GM23338 (cell line): ENCODE measurements at regions not wholly inside any gene's neighbourhood (a gene's known extent, or its start where the extent isn't known, plus 50 kb on each side); places are given as distances from the start of the nearest gene placed in this dataset.

Experiments
- ATAC-seq: fragments of 200-7000 bp; cut with Tn5 transposase; 3 replicates; pipeline ENCODE4 v1.9.1; 2020
- DNase-seq: peaks from one replicate; pipeline ENCODE4 v3.0.0-alpha.2; 2015; ENCODE audit warnings: low spot score
- H2AFZ ChIP-seq: fragments of 200-600 bp; sonication (generic); 2 replicates; pipeline ENCODE4 v1.8.0; 2016; ENCODE audit warnings: antibody characterized with exemption, mild to moderate bottlenecking, moderate library complexity
- H3F3A ChIP-seq: fragments of 200-600 bp; sonication (generic); replicated peaks from 2 replicates; pipeline ENCODE4 v1.8.0; 2017; ENCODE audit warnings: antibody characterized with exemption, mixed run types, low read depth
- H3K27ac ChIP-seq: fragments of 200-600 bp; sonication (generic); 2 replicates; pipeline ENCODE4 v1.6.1; 2016; ENCODE audit warnings: low read depth
- H3K27me3 ChIP-seq: fragments of 200-600 bp; sonication (generic); 2 replicates; pipeline ENCODE4 v1.8.0; 2016; ENCODE audit warnings: mild to moderate bottlenecking, mixed run types, moderate library complexity; ENCODE audit not compliant: insufficient read depth
- H3K36me3 ChIP-seq: fragments of 200-600 bp; sonication (generic); 2 replicates; pipeline ENCODE4 v1.8.0; 2016; ENCODE audit warnings: mild to moderate bottlenecking; ENCODE audit not compliant: insufficient read depth
- H3K4me1 ChIP-seq: fragments of 200-600 bp; sonication (generic); 2 replicates; pipeline ENCODE4 v1.8.0; 2016; ENCODE audit warnings: mild to moderate bottlenecking, moderate library complexity; ENCODE audit not compliant: insufficient read depth
- H3K4me2 ChIP-seq: fragments of 200-600 bp; sonication (generic); 2 replicates; pipeline ENCODE4 v1.7.1; 2017; ENCODE audit warnings: mixed run types
- H3K4me3 ChIP-seq: fragments of 200-600 bp; sonication (generic); 2 replicates; pipeline ENCODE4 v1.6.1; 2016; ENCODE audit warnings: mixed run types
- H3K79me2 ChIP-seq: fragments of 200-600 bp; sonication (generic); replicated peaks from 2 replicates; pipeline ENCODE4 v1.8.0; 2017; ENCODE audit warnings: mild to moderate bottlenecking; ENCODE audit not compliant: insufficient read depth
- H3K9me2 ChIP-seq: fragments of 200-600 bp; sonication (generic); 2 replicates; pipeline ENCODE4 v1.8.0; 2017; ENCODE audit not compliant: insufficient read depth
- H4K20me1 ChIP-seq: fragments of 200-600 bp; sonication (generic); replicated peaks from 2 replicates; pipeline ENCODE4 v1.8.0; 2017; ENCODE audit warnings: mild to moderate bottlenecking; ENCODE audit not compliant: insufficient read depth
- H3K27ac Mint-ChIP-seq: 2 replicates; pipeline ENCODE4 v1.8.0; 2020; ENCODE audit warnings: inconsistent platforms, mild to moderate bottlenecking, moderate library complexity, mixed read lengths
- H3K27me3 Mint-ChIP-seq: 3 replicates; pipeline ENCODE4 v1.8.0; 2022; ENCODE audit warnings: low read depth, mild to moderate bottlenecking, moderate library complexity, mixed read lengths, inconsistent platforms; ENCODE audit not compliant: insufficient read depth, poor library complexity
- H3K36me3 Mint-ChIP-seq: 3 replicates; pipeline ENCODE4 v1.8.0; 2021; ENCODE audit warnings: low read depth, mild to moderate bottlenecking, inconsistent platforms, moderate library complexity, mixed read lengths
- H3K4me1 Mint-ChIP-seq: 3 replicates; pipeline ENCODE4 v1.8.0; 2020; ENCODE audit warnings: mild to moderate bottlenecking, inconsistent platforms, mixed read lengths
- H3K4me3 Mint-ChIP-seq: 3 replicates; pipeline ENCODE4 v1.8.0; 2021; ENCODE audit warnings: moderate library complexity, mild to moderate bottlenecking, inconsistent platforms, mixed read lengths
- H3K9me3 Mint-ChIP-seq: 3 replicates; pipeline ENCODE4 v1.8.0; 2020; ENCODE audit warnings: moderate library complexity, mild to moderate bottlenecking, inconsistent platforms, mixed read lengths
- CREB1 ChIP-seq: fragments of 250-450 bp; sonication (Bioruptor Pico); IDR thresholded peaks from 2 replicates; pipeline ENCODE4 v1.5.0; 2020; ENCODE audit warnings: low read depth, mild to moderate bottlenecking, moderate library complexity
- CTCF ChIP-seq, 2 experiments: fragments of 200-600 bp in 1 of 2; sonication (generic) in 1 of 2; conservative IDR thresholded peaks; 2 replicates each; pipeline versions ENCODE4 v1.5.1 to v1.6.1; 2016 to 2017; ENCODE audit warnings: antibody characterized with exemption in 2 of 2, low read depth in 2 of 2, mild to moderate bottlenecking in 2 of 2, moderate library complexity in 1 of 2
- ETS1 ChIP-seq: IDR thresholded peaks from 2 replicates; pipeline ENCODE4 v1.6.1; 2016; ENCODE audit warnings: antibody characterized with exemption
- EZH2 ChIP-seq: fragments of 200-600 bp; sonication (generic); IDR thresholded peaks from one replicate; pipeline ENCODE4 v1.8.0; 2017; ENCODE audit warnings: antibody characterized with exemption, mild to moderate bottlenecking, low read depth; ENCODE audit not compliant: unreplicated experiment
- EZH2phosphoT487 ChIP-seq: fragments of 200-600 bp; sonication (generic); IDR thresholded peaks from one replicate; pipeline ENCODE4 v1.8.1; 2018; ENCODE audit warnings: antibody characterized with exemption; ENCODE audit not compliant: unreplicated experiment
- JUNB ChIP-seq: IDR thresholded peaks from one replicate; pipeline ENCODE4 v1.6.1; 2016; ENCODE audit warnings: antibody characterized with exemption; ENCODE audit not compliant: unreplicated experiment
- NANOG ChIP-seq: IDR thresholded peaks from 2 replicates; pipeline ENCODE4 v1.6.1; 2016; ENCODE audit warnings: antibody characterized with exemption, borderline replicate concordance
- POLR2AphosphoS5 ChIP-seq: IDR thresholded peaks from 2 replicates; pipeline ENCODE4 v1.6.1; 2016; ENCODE audit warnings: antibody characterized with exemption, low read depth
- STAT1 ChIP-seq: IDR thresholded peaks from one replicate; pipeline ENCODE4 v1.6.1; 2016; ENCODE audit warnings: antibody characterized with exemption; ENCODE audit not compliant: unreplicated experiment
- ZNF114 ChIP-seq: fragments of 250-450 bp; sonication (Bioruptor Pico); IDR thresholded peaks from 2 replicates; pipeline ENCODE4 v1.5.0; 2020; ENCODE audit warnings: mild to moderate bottlenecking, moderate library complexity
- ZNF331 ChIP-seq: fragments of 250-450 bp; sonication (Bioruptor Pico); IDR thresholded peaks from 2 replicates; pipeline ENCODE4 v1.5.0; 2020; ENCODE audit warnings: low read depth, mild to moderate bottlenecking, moderate library complexity
- TF ChIP-seq, protein P1 (sequence below): IDR thresholded peaks from one replicate; pipeline ENCODE4 v1.6.1; 2018; ENCODE audit warnings: antibody characterized with exemption; ENCODE audit not compliant: unreplicated experiment
- TF ChIP-seq, protein P2 (sequence below): fragments of 250-450 bp; sonication (Bioruptor Pico); IDR thresholded peaks from 2 replicates; pipeline ENCODE4 v1.5.0; 2020; ENCODE audit warnings: mild to moderate bottlenecking, moderate library complexity

DNA sequence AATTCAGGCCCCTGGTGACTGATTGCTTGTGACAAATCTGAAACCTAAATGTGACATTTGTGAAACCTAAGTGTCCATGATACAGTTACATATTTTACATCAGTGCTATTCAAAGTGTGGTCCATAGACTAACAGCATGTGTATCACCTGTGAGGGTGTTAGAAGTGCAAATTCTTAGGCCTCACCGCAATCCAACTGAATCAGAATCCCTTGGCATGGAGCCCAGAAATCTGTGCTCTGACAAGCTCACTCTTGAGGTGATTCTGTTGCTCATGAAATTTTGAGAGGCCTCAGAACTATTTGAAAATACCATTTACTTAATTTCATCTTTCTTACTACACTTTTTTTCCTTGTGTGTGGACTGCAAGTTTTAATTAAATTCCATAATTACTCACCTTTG, 587.9 kb downstream of the ADGRL2 start:
- Histone ChIP-seq H4K20me1 (no peaks in the 10 kb centered on the region), H2AFZ (peak overlapping the region; percentile 54; the same call in 1 of the 2 replicates), H3K4me3 (no peak overlapping the region), H3K27me3 (no peaks in the 10 kb centered on the region), H3K79me2 (no peaks in the 10 kb centered on the region), H3K4me1 (no peaks in the 10 kb centered on the region), H3K27ac (no peak overlapping the region), H3K9me2 (no peaks in the 10 kb centered on the region; the same call in 1 of the 2 replicates), H3F3A (no peaks in the 10 kb centered on the region), H3K36me3 (no peaks in the 10 kb centered on the region), H3K4me2 (no peak overlapping the region)
- ATAC-seq: no peak
- no peak for DNase-seq
- Mint-ChIP-seq H3K27ac (no peak overlapping the region), H3K9me3 (no peaks in the 10 kb centered on the region), H3K4me1 (peaks cover 5% of the 10 kb centered on the region; the same call in 2 of the 3 replicates), H3K27me3 (peaks cover 5% of the 10 kb centered on the region), H3K36me3 (no peaks in the 10 kb centered on the region), H3K4me3 (no peak overlapping the region)
- no peak for TF ChIP-seq CREB1 (CRISPR knock-in tag)
- no peak for TF ChIP-seq EZH2
- TF ChIP-seq JUNB: no peak
- no peak for TF ChIP-seq ZNF331 (CRISPR knock-in tag)
- TF ChIP-seq STAT1: no peak
- TF ChIP-seq CTCF (conservative IDR thresholded peaks at IDR 0.05; ENCODE audit: low read depth in 2 of 2): no peak
- no peak for TF ChIP-seq EZH2phosphoT487
- no peak for TF ChIP-seq NANOG
- no peak for TF ChIP-seq POLR2AphosphoS5
- TF ChIP-seq ETS1: no peak
- TF ChIP-seq ZNF114 (CRISPR knock-in tag): no peak
- TF ChIP-seq, protein P1, sequence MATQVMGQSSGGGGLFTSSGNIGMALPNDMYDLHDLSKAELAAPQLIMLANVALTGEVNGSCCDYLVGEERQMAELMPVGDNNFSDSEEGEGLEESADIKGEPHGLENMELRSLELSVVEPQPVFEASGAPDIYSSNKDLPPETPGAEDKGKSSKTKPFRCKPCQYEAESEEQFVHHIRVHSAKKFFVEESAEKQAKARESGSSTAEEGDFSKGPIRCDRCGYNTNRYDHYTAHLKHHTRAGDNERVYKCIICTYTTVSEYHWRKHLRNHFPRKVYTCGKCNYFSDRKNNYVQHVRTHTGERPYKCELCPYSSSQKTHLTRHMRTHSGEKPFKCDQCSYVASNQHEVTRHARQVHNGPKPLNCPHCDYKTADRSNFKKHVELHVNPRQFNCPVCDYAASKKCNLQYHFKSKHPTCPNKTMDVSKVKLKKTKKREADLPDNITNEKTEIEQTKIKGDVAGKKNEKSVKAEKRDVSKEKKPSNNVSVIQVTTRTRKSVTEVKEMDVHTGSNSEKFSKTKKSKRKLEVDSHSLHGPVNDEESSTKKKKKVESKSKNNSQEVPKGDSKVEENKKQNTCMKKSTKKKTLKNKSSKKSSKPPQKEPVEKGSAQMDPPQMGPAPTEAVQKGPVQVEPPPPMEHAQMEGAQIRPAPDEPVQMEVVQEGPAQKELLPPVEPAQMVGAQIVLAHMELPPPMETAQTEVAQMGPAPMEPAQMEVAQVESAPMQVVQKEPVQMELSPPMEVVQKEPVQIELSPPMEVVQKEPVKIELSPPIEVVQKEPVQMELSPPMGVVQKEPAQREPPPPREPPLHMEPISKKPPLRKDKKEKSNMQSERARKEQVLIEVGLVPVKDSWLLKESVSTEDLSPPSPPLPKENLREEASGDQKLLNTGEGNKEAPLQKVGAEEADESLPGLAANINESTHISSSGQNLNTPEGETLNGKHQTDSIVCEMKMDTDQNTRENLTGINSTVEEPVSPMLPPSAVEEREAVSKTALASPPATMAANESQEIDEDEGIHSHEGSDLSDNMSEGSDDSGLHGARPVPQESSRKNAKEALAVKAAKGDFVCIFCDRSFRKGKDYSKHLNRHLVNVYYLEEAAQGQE: no peak
- TF ChIP-seq, protein P2, sequence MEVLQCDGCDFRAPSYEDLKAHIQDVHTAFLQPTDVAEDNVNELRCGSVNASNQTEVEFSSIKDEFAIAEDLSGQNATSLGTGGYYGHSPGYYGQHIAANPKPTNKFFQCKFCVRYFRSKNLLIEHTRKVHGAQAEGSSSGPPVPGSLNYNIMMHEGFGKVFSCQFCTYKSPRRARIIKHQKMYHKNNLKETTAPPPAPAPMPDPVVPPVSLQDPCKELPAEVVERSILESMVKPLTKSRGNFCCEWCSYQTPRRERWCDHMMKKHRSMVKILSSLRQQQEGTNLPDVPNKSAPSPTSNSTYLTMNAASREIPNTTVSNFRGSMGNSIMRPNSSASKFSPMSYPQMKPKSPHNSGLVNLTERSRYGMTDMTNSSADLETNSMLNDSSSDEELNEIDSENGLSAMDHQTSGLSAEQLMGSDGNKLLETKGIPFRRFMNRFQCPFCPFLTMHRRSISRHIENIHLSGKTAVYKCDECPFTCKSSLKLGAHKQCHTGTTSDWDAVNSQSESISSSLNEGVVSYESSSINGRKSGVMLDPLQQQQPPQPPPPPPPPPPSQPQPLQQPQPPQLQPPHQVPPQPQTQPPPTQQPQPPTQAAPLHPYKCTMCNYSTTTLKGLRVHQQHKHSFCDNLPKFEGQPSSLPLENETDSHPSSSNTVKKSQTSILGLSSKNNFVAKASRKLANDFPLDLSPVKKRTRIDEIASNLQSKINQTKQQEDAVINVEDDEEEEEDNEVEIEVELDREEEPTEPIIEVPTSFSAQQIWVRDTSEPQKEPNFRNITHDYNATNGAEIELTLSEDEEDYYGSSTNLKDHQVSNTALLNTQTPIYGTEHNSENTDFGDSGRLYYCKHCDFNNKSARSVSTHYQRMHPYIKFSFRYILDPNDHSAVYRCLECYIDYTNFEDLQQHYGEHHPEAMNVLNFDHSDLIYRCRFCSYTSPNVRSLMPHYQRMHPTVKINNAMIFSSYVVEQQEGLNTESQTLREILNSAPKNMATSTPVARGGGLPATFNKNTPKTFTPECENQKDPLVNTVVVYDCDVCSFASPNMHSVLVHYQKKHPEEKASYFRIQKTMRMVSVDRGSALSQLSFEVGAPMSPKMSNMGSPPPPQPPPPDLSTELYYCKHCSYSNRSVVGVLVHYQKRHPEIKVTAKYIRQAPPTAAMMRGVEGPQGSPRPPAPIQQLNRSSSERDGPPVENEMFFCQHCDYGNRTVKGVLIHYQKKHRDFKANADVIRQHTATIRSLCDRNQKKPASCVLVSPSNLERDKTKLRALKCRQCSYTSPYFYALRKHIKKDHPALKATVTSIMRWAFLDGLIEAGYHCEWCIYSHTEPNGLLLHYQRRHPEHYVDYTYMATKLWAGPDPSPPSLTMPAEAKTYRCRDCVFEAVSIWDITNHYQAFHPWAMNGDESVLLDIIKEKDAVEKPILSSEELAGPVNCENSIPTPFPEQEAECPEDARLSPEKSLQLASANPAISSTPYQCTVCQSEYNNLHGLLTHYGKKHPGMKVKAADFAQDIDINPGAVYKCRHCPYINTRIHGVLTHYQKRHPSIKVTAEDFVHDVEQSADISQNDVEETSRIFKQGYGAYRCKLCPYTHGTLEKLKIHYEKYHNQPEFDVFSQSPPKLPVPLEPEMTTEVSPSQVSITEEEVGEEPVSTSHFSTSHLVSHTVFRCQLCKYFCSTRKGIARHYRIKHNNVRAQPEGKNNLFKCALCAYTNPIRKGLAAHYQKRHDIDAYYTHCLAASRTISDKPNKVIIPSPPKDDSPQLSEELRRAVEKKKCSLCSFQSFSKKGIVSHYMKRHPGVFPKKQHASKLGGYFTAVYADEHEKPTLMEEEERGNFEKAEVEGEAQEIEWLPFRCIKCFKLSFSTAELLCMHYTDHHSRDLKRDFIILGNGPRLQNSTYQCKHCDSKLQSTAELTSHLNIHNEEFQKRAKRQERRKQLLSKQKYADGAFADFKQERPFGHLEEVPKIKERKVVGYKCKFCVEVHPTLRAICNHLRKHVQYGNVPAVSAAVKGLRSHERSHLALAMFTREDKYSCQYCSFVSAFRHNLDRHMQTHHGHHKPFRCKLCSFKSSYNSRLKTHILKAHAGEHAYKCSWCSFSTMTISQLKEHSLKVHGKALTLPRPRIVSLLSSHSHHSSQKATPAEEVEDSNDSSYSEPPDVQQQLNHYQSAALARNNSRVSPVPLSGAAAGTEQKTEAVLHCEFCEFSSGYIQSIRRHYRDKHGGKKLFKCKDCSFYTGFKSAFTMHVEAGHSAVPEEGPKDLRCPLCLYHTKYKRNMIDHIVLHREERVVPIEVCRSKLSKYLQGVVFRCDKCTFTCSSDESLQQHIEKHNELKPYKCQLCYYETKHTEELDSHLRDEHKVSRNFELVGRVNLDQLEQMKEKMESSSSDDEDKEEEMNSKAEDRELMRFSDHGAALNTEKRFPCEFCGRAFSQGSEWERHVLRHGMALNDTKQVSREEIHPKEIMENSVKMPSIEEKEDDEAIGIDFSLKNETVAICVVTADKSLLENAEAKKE: no peak
